Lung (tissue), 11 donors: ENCODE measurements at regions not wholly inside any gene's neighbourhood (a gene's known extent, or its start where the extent isn't known, plus 50 kb on each side); places are given as distances from the start of the nearest gene placed in this dataset.

Source experiments
- ATAC-seq: fragments of 200-7000 bp; cut with Tn5 transposase; one replicate; pipeline ENCODE4 v1.9.1; 2020; ENCODE audit warnings: moderate number of reproducible peaks; ENCODE audit not compliant: insufficient read depth, low FRiP score
- DNase-seq, 3 donors: peaks; one replicate each; pipeline ENCODE4 v3.0.0-alpha.2; 2013 to 2017
- H3K27ac ChIP-seq, 2 donors: one replicate each; pipeline ENCODE4 v1.5.1; 2013; ENCODE audit warnings: mild to moderate bottlenecking in 2 of 2, moderate library complexity in 2 of 2, control low read depth in 1 of 2, inconsistent platforms in 1 of 2, low read depth in 1 of 2, low read length in 1 of 2
- H3K27me3 ChIP-seq, 3 donors: one replicate each; pipeline ENCODE4 v1.5.1; 2013; ENCODE audit warnings: low read length in 2 of 3; ENCODE audit not compliant: control insufficient read depth in 3 of 3, insufficient read depth in 3 of 3
- H3K36me3 ChIP-seq, 4 donors: one replicate each; pipeline ENCODE4 v1.5.1; 2013; ENCODE audit warnings: low read length in 4 of 4, mild to moderate bottlenecking in 1 of 4, moderate library complexity in 1 of 4; ENCODE audit not compliant: control insufficient read depth in 4 of 4, insufficient read depth in 4 of 4
- H3K4me1 ChIP-seq, 5 donors: one replicate each; pipeline ENCODE4 v1.5.1; 2013; ENCODE audit warnings: low read length in 5 of 5, mild to moderate bottlenecking in 2 of 5, moderate library complexity in 1 of 5; ENCODE audit not compliant: control insufficient read depth in 5 of 5, insufficient read depth in 5 of 5
- H3K4me3 ChIP-seq: one replicate; pipeline ENCODE4 v1.5.1; 2013; ENCODE audit warnings: mild to moderate bottlenecking, control low read depth, moderate library complexity
- H3K9ac ChIP-seq, 2 donors: one replicate each; pipeline ENCODE4 v1.5.1; 2013; ENCODE audit warnings: low read length in 2 of 2, control low read depth in 1 of 2; ENCODE audit not compliant: insufficient read depth in 1 of 2
- H3K9me3 ChIP-seq, 4 donors: one replicate each; pipeline ENCODE4 v1.5.1; 2013; ENCODE audit warnings: low read length in 3 of 4, mild to moderate bottlenecking in 1 of 4, moderate library complexity in 1 of 4; ENCODE audit not compliant: control insufficient read depth in 4 of 4, insufficient read depth in 3 of 4
- CTCF ChIP-seq: IDR thresholded peaks from 2 replicates; pipeline ENCODE4 v1.5.1; 2012; ENCODE audit warnings: mild to moderate bottlenecking; ENCODE audit errors: control extremely low read depth, extremely low read depth
- WGBS, 2 donors: extraction: QIAGEN DNeasy Blood & Tissue Kit; methylation state at CpG; one replicate each; pipeline ENCODE4 v1.1.7; 2013; 5-methylcytosine and 5-hydroxymethylcytosine counted together
- donor health status: control.
- donor health status: control.
- donor health status: Bipolar disorder and iron deficiency.
- donor health status: healthy.
- donor health status: DM: yes; HTN: yes; CAD: no.

DNA sequence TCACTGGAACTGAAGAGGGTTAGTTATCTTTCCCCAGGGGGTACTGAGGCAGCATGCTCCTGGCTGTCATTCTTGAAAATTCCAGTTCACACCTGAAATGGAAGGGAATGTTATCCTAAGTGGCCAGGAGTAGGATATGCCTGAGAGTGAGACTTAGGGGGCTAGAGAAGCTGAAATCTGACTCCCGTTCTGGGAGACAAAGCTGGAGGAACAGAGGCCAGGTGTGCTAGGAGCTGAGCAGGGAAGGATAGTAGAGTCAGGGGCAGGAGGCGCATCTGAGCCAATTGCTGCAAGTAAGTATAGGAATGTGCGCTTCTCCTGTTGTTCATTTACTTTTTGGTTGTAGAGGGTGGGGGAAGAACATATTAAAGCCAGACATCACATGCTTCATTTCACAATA is 58.1 kb upstream of the KIAA1217 start:
- H3K9me3 ChIP-seq, result no peaks in the 10 kb centered on the region
- H3K36me3 ChIP-seq, result no peaks in the 10 kb centered on the region
- peaks cover 0 to 6% (median 0%) of the 10 kb centered on the region in 5 donors for H3K4me1 ChIP-seq
- no peak for TF ChIP-seq CTCF
- WGBS, 2 donors, result 93 to 95% methylated on average over 3 of the region's 3 CpGs
- ATAC-seq (no peak), DNase-seq (no peak)
- H3K27ac ChIP-seq, result no peak overlapping the region
- H3K4me3 ChIP-seq, result no peak overlapping the region
- no peak overlapping the region for H3K9ac ChIP-seq
- H3K27me3 ChIP-seq, result no peaks in the 10 kb centered on the region

GRCh38 chr10:24152270-24152669 is 56.7 kb upstream of the KIAA1217 start:
- no peak overlapping the region for H3K27ac ChIP-seq
- WGBS, 2 donors, result 42 to 61% methylated on average over 2 of the region's 2 CpGs
- H3K4me3 ChIP-seq, result no peak overlapping the region
- no peaks in the 10 kb centered on the region for H3K36me3 ChIP-seq
- no peak for ATAC-seq
- H3K27me3 ChIP-seq, result no peaks in the 10 kb centered on the region
- no peak for DNase-seq
- no peak overlapping the region for H3K9ac ChIP-seq
- H3K9me3 ChIP-seq, result no peaks in the 10 kb centered on the region
- peaks cover 0 to 6% (median 0%) of the 10 kb centered on the region in 5 donors for H3K4me1 ChIP-seq
- no peak for TF ChIP-seq CTCF

DNA sequence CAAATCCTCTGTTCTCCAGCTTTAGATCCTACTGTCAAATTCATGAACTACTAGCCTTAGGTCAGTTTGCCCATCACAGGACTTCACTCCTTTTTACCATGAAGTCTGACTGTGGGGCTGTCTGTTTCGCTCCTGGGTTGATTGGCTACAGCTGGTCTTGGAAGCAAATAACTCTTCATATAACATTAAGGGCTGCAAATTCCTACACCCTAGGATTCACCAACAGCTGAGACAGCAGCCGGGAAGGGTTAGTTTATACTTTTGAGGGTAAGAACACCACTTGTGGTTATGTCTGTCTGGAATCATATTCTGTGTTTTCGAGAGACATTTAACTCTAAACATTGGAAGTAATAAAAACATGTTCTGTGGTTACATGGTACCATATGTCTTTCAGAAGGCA is 55.9 kb upstream of the KIAA1217 start:
- Histone ChIP-seq H3K9me3 (peaks cover 0 to 1% (median 0%) of the 10 kb centered on the region in 4 donors), H3K27me3 (no peaks in the 10 kb centered on the region), H3K9ac (no peak overlapping the region), H3K4me3 (no peak overlapping the region), H3K4me1 (peaks cover 0 to 6% (median 0%) of the 10 kb centered on the region in 5 donors), H3K27ac (no peak overlapping the region), H3K36me3 (no peaks in the 10 kb centered on the region)
- ATAC-seq (no peak), DNase-seq (no peak)
- WGBS, 2 donors, result 74 to 80% methylated on average over 3 of the region's 3 CpGs
- TF ChIP-seq CTCF, result no peak

DNA sequence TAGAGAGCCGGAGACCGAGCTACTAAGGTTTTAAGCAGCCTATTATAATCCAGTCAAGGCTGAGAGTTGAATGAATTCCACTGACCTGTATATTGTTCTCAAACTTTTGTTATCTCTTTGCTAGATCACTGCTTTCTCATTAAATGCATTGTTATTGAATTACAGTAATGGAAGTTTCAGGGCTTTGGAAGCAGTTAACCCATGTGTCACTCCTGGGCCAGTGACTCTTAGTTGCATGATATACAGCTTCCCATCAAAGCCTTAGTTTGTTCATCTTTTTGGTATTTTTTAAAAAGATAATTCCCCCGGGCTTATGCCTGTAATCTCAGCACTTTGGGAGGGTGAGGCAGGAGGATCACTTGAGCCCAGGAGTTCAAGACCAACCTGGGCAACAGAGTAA is 55.4 kb upstream of the KIAA1217 start:
- Histone ChIP-seq H3K27ac (no peak overlapping the region), H3K4me1 (peaks cover 0 to 6% (median 0%) of the 10 kb centered on the region in 5 donors), H3K9me3 (peaks cover 0 to 2% (median 0%) of the 10 kb centered on the region in 4 donors), H3K9ac (no peak overlapping the region), H3K27me3 (no peaks in the 10 kb centered on the region), H3K4me3 (no peak overlapping the region), H3K36me3 (no peaks in the 10 kb centered on the region)
- TF ChIP-seq CTCF, result no peak
- WGBS, 2 donors, result 77 to 85% methylated on average over 3 of the region's 3 CpGs
- DNase-seq (no peak), ATAC-seq (no peak)
